ENCODE measurements at regions not wholly inside any gene's neighbourhood (a gene's known extent, or its start where the extent isn't known, plus 50 kb on each side); places are given as distances from the start of the nearest gene placed in this dataset.

- Histone ChIP-seq H3K4me1 (no peaks in the 10 kb centered on the region), H3K27ac (no peak overlapping the region), H3K27me3 (no peaks in the 10 kb centered on the region), H3K4me3 (no peak overlapping the region), H3K36me3 (no peaks in the 10 kb centered on the region), H3K9me3 (no peaks in the 10 kb centered on the region)
- no peak for TF ChIP-seq EP300 (IDR thresholded peaks at IDR 0.05)
- TF ChIP-seq POLR2A (IDR thresholded peaks at IDR 0.05), result no peak
- TF ChIP-seq, protein P1, sequence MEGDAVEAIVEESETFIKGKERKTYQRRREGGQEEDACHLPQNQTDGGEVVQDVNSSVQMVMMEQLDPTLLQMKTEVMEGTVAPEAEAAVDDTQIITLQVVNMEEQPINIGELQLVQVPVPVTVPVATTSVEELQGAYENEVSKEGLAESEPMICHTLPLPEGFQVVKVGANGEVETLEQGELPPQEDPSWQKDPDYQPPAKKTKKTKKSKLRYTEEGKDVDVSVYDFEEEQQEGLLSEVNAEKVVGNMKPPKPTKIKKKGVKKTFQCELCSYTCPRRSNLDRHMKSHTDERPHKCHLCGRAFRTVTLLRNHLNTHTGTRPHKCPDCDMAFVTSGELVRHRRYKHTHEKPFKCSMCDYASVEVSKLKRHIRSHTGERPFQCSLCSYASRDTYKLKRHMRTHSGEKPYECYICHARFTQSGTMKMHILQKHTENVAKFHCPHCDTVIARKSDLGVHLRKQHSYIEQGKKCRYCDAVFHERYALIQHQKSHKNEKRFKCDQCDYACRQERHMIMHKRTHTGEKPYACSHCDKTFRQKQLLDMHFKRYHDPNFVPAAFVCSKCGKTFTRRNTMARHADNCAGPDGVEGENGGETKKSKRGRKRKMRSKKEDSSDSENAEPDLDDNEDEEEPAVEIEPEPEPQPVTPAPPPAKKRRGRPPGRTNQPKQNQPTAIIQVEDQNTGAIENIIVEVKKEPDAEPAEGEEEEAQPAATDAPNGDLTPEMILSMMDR (IDR thresholded peaks at IDR 0.05), result no peak
- no peak for TF ChIP-seq POLR2AphosphoS5 (IDR thresholded peaks at IDR 0.05)
- DNase-seq (ENCODE audit: low spot score in 2 of 2), result no peak
- WGBS, result 58% methylated on average over 8 of the region's 8 CpGs
These were observed 49.9 kb upstream of the CXCR4 start for GRCh38 chr2:136167721-136168475.
